Fibroblast of lung (primary cell): ENCODE measurements at regions not wholly inside any gene's neighbourhood (a gene's known extent, or its start where the extent isn't known, plus 50 kb on each side); places are given as distances from the start of the nearest gene placed in this dataset.

Experiments
- DNase-seq, 2 donors: peaks; one replicate each; pipeline versions ENCODE4 v3.0.0 to v3.0.0-alpha.2; 2010; ENCODE audit warnings: low read depth in 2 of 2
- H2AFZ ChIP-seq: 2 replicates; pipeline ENCODE4 v1.5.1; 2012; ENCODE audit warnings: low read length, control low read depth, inconsistent platforms
- H3K27ac ChIP-seq: 2 replicates; pipeline ENCODE4 v1.5.1; 2011; ENCODE audit warnings: low read length, control low read depth; ENCODE audit not compliant: insufficient read depth
- H3K27me3 ChIP-seq: 2 replicates; pipeline ENCODE4 v1.5.1; 2011; ENCODE audit warnings: mild to moderate bottlenecking, low read length; ENCODE audit not compliant: control insufficient read depth, insufficient read depth
- H3K36me3 ChIP-seq: 2 replicates; pipeline ENCODE4 v1.5.1; 2011; ENCODE audit warnings: low read length; ENCODE audit not compliant: control insufficient read depth, insufficient read depth
- H3K4me1 ChIP-seq: 2 replicates; pipeline ENCODE4 v1.5.1; 2011; ENCODE audit warnings: low read length; ENCODE audit not compliant: control insufficient read depth, insufficient read depth; ENCODE audit errors: extremely low read depth
- H3K4me2 ChIP-seq: 2 replicates; pipeline ENCODE4 v1.5.1; 2011; ENCODE audit warnings: low read length, control low read depth; ENCODE audit not compliant: insufficient read depth; ENCODE audit errors: extremely low read depth
- H3K4me3 ChIP-seq, 4 experiments: fragments of 200-600 bp in 1 of 4; sonication (generic) in 1 of 4; replicated peaks in 1 of 4; 2 replicates each; pipeline ENCODE4 v1.5.1; 2011 to 2016; ENCODE audit warnings: low read length in 4 of 4, low read depth in 3 of 4, mild to moderate bottlenecking in 3 of 4, control low read depth in 2 of 4, inconsistent platforms in 1 of 4, mixed read lengths in 1 of 4; ENCODE audit not compliant: insufficient read depth in 1 of 4; ENCODE audit errors: control extremely low read depth in 1 of 4
- H3K79me2 ChIP-seq: 2 replicates; pipeline ENCODE4 v1.5.1; 2012; ENCODE audit warnings: mild to moderate bottlenecking, low read length, inconsistent platforms; ENCODE audit not compliant: control insufficient read depth, insufficient read depth
- H3K9ac ChIP-seq: 2 replicates; pipeline ENCODE4 v1.5.1; 2011; ENCODE audit warnings: mild to moderate bottlenecking, low read length, control low read depth; ENCODE audit not compliant: insufficient read depth
- H3K9me3 ChIP-seq: 2 replicates; pipeline ENCODE4 v1.5.1; 2012; ENCODE audit warnings: low read depth, low read length; ENCODE audit not compliant: control insufficient read depth, insufficient read depth
- H4K20me1 ChIP-seq: 2 replicates; pipeline ENCODE4 v1.5.1; 2011; ENCODE audit warnings: low read length; ENCODE audit not compliant: control insufficient read depth, insufficient read depth; ENCODE audit errors: extremely low read depth
- EZH2 ChIP-seq: IDR thresholded peaks from 2 replicates; pipeline ENCODE4 v1.5.1; 2012; ENCODE audit warnings: low read length, control low read depth, mild to moderate bottlenecking; ENCODE audit errors: missing control alignments
- TF ChIP-seq, protein P1 (sequence below), 2 donors: IDR thresholded peaks in 1 of 2; conservative IDR thresholded peaks in 1 of 2; 1 replicate in 1 of 2; 2 replicates in 1 of 2; pipeline ENCODE4 v1.5.1; 2011 to 2012; ENCODE audit warnings: low read length in 2 of 2, control low read depth in 1 of 2, inconsistent platforms in 1 of 2, low read depth in 1 of 2, mild to moderate bottlenecking in 1 of 2

DNA sequence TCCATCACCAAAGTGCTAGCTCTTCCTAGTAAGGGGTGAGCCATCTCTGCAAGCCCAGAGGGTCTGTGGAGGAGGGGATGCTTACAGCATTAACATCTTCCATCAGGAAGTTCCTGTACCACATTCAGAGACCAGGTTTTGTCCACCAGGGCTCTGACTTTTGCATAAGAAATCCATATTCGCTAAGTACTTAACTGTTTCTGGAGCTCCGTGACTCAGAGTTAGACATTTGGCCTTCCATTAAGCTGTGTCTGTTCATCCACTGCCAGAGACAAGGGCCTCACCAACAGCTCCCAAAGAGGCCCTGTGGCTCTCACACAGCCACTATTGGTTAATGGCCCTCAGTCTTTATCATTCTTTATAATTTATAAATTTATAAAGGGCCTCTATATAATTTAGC is 144.6 kb downstream of the ADAMTS15 start:
- Histone ChIP-seq H3K4me3 (no peak overlapping the region), H3K36me3 (no peaks in the 10 kb centered on the region), H2AFZ (no peak overlapping the region), H3K9ac (no peak overlapping the region), H3K4me2 (no peak overlapping the region), H3K9me3 (no peaks in the 10 kb centered on the region), H4K20me1 (no peaks in the 10 kb centered on the region), H3K79me2 (no peaks in the 10 kb centered on the region), H3K27me3 (no peaks in the 10 kb centered on the region), H3K4me1 (no peaks in the 10 kb centered on the region), H3K27ac (no peak overlapping the region)
- TF ChIP-seq, protein P1, sequence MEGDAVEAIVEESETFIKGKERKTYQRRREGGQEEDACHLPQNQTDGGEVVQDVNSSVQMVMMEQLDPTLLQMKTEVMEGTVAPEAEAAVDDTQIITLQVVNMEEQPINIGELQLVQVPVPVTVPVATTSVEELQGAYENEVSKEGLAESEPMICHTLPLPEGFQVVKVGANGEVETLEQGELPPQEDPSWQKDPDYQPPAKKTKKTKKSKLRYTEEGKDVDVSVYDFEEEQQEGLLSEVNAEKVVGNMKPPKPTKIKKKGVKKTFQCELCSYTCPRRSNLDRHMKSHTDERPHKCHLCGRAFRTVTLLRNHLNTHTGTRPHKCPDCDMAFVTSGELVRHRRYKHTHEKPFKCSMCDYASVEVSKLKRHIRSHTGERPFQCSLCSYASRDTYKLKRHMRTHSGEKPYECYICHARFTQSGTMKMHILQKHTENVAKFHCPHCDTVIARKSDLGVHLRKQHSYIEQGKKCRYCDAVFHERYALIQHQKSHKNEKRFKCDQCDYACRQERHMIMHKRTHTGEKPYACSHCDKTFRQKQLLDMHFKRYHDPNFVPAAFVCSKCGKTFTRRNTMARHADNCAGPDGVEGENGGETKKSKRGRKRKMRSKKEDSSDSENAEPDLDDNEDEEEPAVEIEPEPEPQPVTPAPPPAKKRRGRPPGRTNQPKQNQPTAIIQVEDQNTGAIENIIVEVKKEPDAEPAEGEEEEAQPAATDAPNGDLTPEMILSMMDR (conservative IDR thresholded peaks at IDR 0.05 in 1 of 2, IDR thresholded peaks at IDR 0.05 in 1 of 2; ENCODE audit: low read depth in 1 of 2, low read length in 2 of 2) = no peak
- TF ChIP-seq EZH2 = no peak
- DNase-seq = peak in 1 of 2 donors; percentile 42

DNA sequence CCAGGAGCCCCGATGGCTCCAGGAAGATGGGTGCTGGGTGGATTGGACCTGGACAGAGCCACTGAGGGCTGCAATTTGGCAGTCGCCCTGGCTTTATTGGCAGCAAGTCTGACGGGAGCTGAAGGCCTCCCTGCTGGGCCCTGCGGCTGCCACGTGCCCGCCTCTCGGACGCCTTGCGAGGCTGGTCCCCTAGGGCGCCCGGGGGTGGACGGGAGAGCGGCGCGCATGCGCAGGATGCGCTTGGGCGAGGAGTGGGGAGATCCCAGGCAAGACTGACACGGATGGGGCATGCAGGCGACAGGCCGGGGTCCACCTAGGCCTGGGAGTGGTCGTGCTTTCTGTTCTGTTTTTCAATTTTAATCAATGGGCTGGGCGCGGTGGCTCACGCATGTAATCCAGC is 150.0 kb downstream of the ADAMTS15 start:
- H2AFZ ChIP-seq = no peak overlapping the region
- DNase-seq = no peak
- TF ChIP-seq EZH2 = no peak

DNA sequence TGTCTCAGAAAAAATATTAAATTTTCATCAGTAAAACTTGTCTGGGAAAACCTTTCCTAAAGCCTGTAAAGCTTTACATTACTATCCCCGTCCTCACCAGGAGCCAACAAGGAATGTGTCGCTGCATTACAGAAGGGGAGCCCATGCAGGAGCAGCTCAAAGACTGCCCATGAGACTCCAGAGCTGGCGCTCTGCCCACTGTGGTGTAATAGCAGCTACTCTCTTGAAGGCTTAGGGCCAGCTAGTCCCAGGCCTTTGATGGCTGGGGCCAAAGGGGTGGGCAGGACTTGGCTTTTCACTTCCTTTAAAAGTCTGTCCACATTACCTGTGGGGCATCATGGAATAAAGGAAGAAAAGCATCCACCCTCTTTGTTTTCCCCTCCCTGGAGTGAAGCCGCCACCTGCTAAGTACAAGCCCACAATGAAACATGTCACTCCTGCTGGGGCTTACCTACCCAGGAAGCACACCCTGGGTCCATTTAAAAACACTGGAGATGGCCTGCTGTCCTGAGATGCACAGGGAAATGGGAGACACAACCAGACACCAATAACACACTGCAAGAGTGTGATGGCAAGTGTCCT is 150.7 kb downstream of the ADAMTS15 start:
- Histone ChIP-seq H3K9me3 (no peaks in the 10 kb centered on the region), H3K79me2 (no peaks in the 10 kb centered on the region), H4K20me1 (no peaks in the 10 kb centered on the region), H3K27ac (no peak overlapping the region), H3K36me3 (no peaks in the 10 kb centered on the region), H3K4me1 (peaks cover 5% of the 10 kb centered on the region), H3K4me2 (no peak overlapping the region), H3K27me3 (no peaks in the 10 kb centered on the region), H2AFZ (no peak overlapping the region), H3K9ac (no peak overlapping the region), H3K4me3 (no peak overlapping the region)
- peak in 1 of 2 donors; percentile 62 for DNase-seq
- TF ChIP-seq, protein P1 (conservative IDR thresholded peaks at IDR 0.05 in 1 of 2, IDR thresholded peaks at IDR 0.05 in 1 of 2; ENCODE audit: low read depth in 1 of 2, low read length in 2 of 2) = no peak
- no peak for TF ChIP-seq EZH2

More for the DNA sequence above, 150.0 kb downstream of the ADAMTS15 start:
- no peak overlapping the region for H3K4me3 ChIP-seq
- no peak overlapping the region for H3K27ac ChIP-seq
- H3K4me1 ChIP-seq = peaks cover 5% of the 10 kb centered on the region
- no peaks in the 10 kb centered on the region for H3K9me3 ChIP-seq
- H3K9ac ChIP-seq = no peak overlapping the region
- H3K36me3 ChIP-seq = no peaks in the 10 kb centered on the region
- no peaks in the 10 kb centered on the region for H4K20me1 ChIP-seq
- no peaks in the 10 kb centered on the region for H3K27me3 ChIP-seq
- H3K4me2 ChIP-seq = no peak overlapping the region
- no peaks in the 10 kb centered on the region for H3K79me2 ChIP-seq
